H1 (cell line): ENCODE measurements at regions not wholly inside any gene's neighbourhood (a gene's known extent, or its start where the extent isn't known, plus 50 kb on each side); places are given as distances from the start of the nearest gene placed in this dataset.

Experiments used
- ATF2 ChIP-seq: IDR thresholded peaks from 2 replicates; pipeline ENCODE4 v1.6.1; 2012; ENCODE audit warnings: low read length, inconsistent platforms
- CBX8 ChIP-seq: fragments of 300-800, 300-1000 bp; sonication (generic); IDR thresholded peaks from 2 replicates; pipeline ENCODE4 v1.7.1; 2016; ENCODE audit warnings: low read depth, low read length, borderline replicate concordance
- CTCF ChIP-seq, 3 experiments: IDR thresholded peaks; 1 replicate in 2 of 3; 2 replicates in 1 of 3; pipeline versions ENCODE4 v1.5.1 to v1.6.1; 2011; ENCODE audit warnings: low read length in 3 of 3, mild to moderate bottlenecking in 3 of 3, inconsistent platforms in 2 of 3, low read depth in 1 of 3, moderate library complexity in 1 of 3; ENCODE audit not compliant: insufficient read depth in 1 of 3; ENCODE audit errors: control extremely low read depth in 1 of 3
- E2F6 ChIP-seq: IDR thresholded peaks from 2 replicates; pipeline ENCODE4 v1.6.1; 2012; ENCODE audit warnings: inconsistent platforms
- EP300 ChIP-seq, 2 experiments: IDR thresholded peaks; 1 replicate in 1 of 2; 2 replicates in 1 of 2; pipeline ENCODE4 v1.6.1; 2011 to 2012; ENCODE audit warnings: low read depth in 2 of 2, low read length in 2 of 2, mild to moderate bottlenecking in 2 of 2, borderline replicate concordance in 1 of 2, inconsistent platforms in 1 of 2, moderate library complexity in 1 of 2
- EZH2 ChIP-seq: fragments of 200-600 bp; sonication (generic); IDR thresholded peaks from 2 replicates; pipeline ENCODE4 v1.7.1; 2012; ENCODE audit warnings: low read depth, mild to moderate bottlenecking, moderate library complexity, low read length, inconsistent platforms; ENCODE audit not compliant: severe bottlenecking
- FOSL1 ChIP-seq: IDR thresholded peaks from 2 replicates; pipeline ENCODE4 v1.6.1; 2011; ENCODE audit warnings: mild to moderate bottlenecking, low read depth, low read length, moderate library complexity; ENCODE audit not compliant: insufficient read depth
- GTF2F1 ChIP-seq: IDR thresholded peaks from 2 replicates; pipeline ENCODE4 v1.6.1; 2012; ENCODE audit warnings: low read depth, low read length, improper control_type of control experiment, borderline replicate concordance
- JUN ChIP-seq: IDR thresholded peaks from 2 replicates; pipeline ENCODE4 v1.6.1; 2011; ENCODE audit warnings: low read depth, mild to moderate bottlenecking, improper control_type of control experiment, low read length
- PHF8 ChIP-seq: fragments of 200-600 bp; sonication (generic); conservative IDR thresholded peaks from 2 replicates; pipeline ENCODE4 v1.7.1; 2012; ENCODE audit warnings: low read depth, mild to moderate bottlenecking, inconsistent platforms, low read length, moderate library complexity
- POLR2A ChIP-seq, 2 experiments: IDR thresholded peaks; 1 replicate in 1 of 2; 2 replicates in 1 of 2; pipeline ENCODE4 v1.6.1; 2011; ENCODE audit warnings: low read depth in 2 of 2, low read length in 2 of 2, mild to moderate bottlenecking in 2 of 2; ENCODE audit errors: control extremely low read depth in 1 of 2
- SUZ12 ChIP-seq: fragments of 200-600 bp; sonication (generic); IDR thresholded peaks from 2 replicates; pipeline ENCODE4 v1.6.1; 2012; ENCODE audit warnings: mild to moderate bottlenecking, inconsistent platforms, low read length, moderate library complexity, mixed read lengths
- TAF1 ChIP-seq: IDR thresholded peaks from 2 replicates; pipeline ENCODE4 v1.6.1; 2011; ENCODE audit warnings: mild to moderate bottlenecking, low read depth, low read length
- YY1 ChIP-seq: IDR thresholded peaks from 2 replicates; pipeline ENCODE4 v1.6.1; 2011; ENCODE audit warnings: low read depth, mild to moderate bottlenecking, low read length

GRCh38 chr5:145510769-145511168, 324.4 kb downstream of the PRELID2 start:
- no peak for TF ChIP-seq PHF8
- TF ChIP-seq CTCF (IDR thresholded peaks at IDR 0.05; ENCODE audit: control extremely low read depth in 1 of 3, insufficient read depth in 1 of 3, low read depth in 1 of 3, low read length in 3 of 3), result no peak
- TF ChIP-seq YY1, result no peak
- TF ChIP-seq CBX8, result no peak
- TF ChIP-seq EZH2, result no peak
- TF ChIP-seq TAF1, result no peak
- TF ChIP-seq FOSL1, result no peak
- TF ChIP-seq POLR2A (IDR thresholded peaks at IDR 0.05; ENCODE audit: control extremely low read depth in 1 of 2, low read depth in 2 of 2, low read length in 2 of 2), result no peak
- no peak for TF ChIP-seq JUN
- TF ChIP-seq ATF2, result no peak
- no peak for TF ChIP-seq SUZ12
- no peak for TF ChIP-seq EP300 (IDR thresholded peaks at IDR 0.05; ENCODE audit: borderline replicate concordance in 1 of 2, low read depth in 2 of 2, low read length in 2 of 2)
- TF ChIP-seq GTF2F1, result no peak
- no peak for TF ChIP-seq E2F6
